Breast epithelium (tissue), 3 donors: ENCODE measurements at regions not wholly inside any gene's neighbourhood (a gene's known extent, or its start where the extent isn't known, plus 50 kb on each side); places are given as distances from the start of the nearest gene placed in this dataset.

Experiments
- CTCF ChIP-seq, 3 donors: fragments of 450-650 bp; IDR thresholded peaks; one replicate each; pipeline ENCODE4 v1.5.1; 2016 to 2017; ENCODE audit warnings: antibody characterized with exemption in 3 of 3, mild to moderate bottlenecking in 3 of 3, moderate library complexity in 3 of 3
- POLR2A ChIP-seq: fragments of 450-650 bp; IDR thresholded peaks from one replicate; pipeline ENCODE4 v1.6.1; 2016; ENCODE audit warnings: antibody characterized with exemption, mild to moderate bottlenecking, moderate library complexity
- POLR2AphosphoS5 ChIP-seq, 3 donors: sonication (generic); formaldehyde crosslinking; IDR thresholded peaks; one replicate each; pipeline ENCODE4 v1.6.1; 2017; ENCODE audit warnings: antibody characterized with exemption in 3 of 3

- TF ChIP-seq CTCF (IDR thresholded peaks at IDR 0.05) (no peak), POLR2A (no peak), POLR2AphosphoS5 (IDR thresholded peaks at IDR 0.05) (no peak)
Measured at GRCh38 chr15:47470983-47471382, 246.3 kb upstream of the SEMA6D start.
